HepG2 (cell line): ENCODE measurements at regions not wholly inside any gene's neighbourhood (a gene's known extent, or its start where the extent isn't known, plus 50 kb on each side); places are given as distances from the start of the nearest gene placed in this dataset.

Experiments
- ATF7-NPFF ChIP-seq: sonication (generic); formaldehyde crosslinking; IDR thresholded peaks from 2 replicates; pipeline ENCODE4 v1.8.1; 2023; ENCODE audit warnings: mild to moderate bottlenecking, low read depth, missing genetic modification reagents, moderate library complexity
- CHD4 ChIP-seq: fragments of 200-600 bp; sonication (generic); IDR thresholded peaks from 2 replicates; pipeline ENCODE4 v1.7.0; 2017; ENCODE audit warnings: mild to moderate bottlenecking, low read length, borderline replicate concordance
- HBP1 ChIP-seq: IDR thresholded peaks from 2 replicates; pipeline ENCODE4 v1.6.1; 2016; ENCODE audit warnings: low read depth, control low read depth
- HDAC2 ChIP-seq: sonication (generic); formaldehyde crosslinking; IDR thresholded peaks from 2 replicates; pipeline ENCODE4 v1.4.0; 2020; ENCODE audit warnings: missing genetic modification reagents
- POLR2AphosphoS2 ChIP-seq: IDR thresholded peaks from 2 replicates; pipeline ENCODE4 v1.6.1; 2011; ENCODE audit warnings: low read depth, low read length, improper control_type of control experiment
- RBM22 ChIP-seq: fragments of 200-400 bp; formaldehyde crosslinking; optimal IDR thresholded peaks from 2 replicates; pipeline ENCODE3; 2017; ENCODE audit warnings: mild to moderate bottlenecking, low read length, moderate library complexity
- U2AF2 ChIP-seq: fragments of 200-400 bp; formaldehyde crosslinking; IDR thresholded peaks from 2 replicates; pipeline ENCODE4 v1.6.1; 2017; ENCODE audit warnings: low read depth, mild to moderate bottlenecking, low read length
- ZNF549 ChIP-seq: sonication (generic); formaldehyde crosslinking; IDR thresholded peaks from 2 replicates; pipeline ENCODE4 v1.5.0; 2020; ENCODE audit warnings: missing genetic modification reagents
- TF ChIP-seq, protein P1 (sequence below): sonication (generic); formaldehyde crosslinking; IDR thresholded peaks from 2 replicates; pipeline ENCODE4 v1.5.0; 2020; ENCODE audit warnings: mild to moderate bottlenecking, missing genetic modification reagents, moderate library complexity

GRCh38 chr9:105193560-105193959, 50.9 kb upstream of the SLC44A1 start:
- TF ChIP-seq, protein P1, sequence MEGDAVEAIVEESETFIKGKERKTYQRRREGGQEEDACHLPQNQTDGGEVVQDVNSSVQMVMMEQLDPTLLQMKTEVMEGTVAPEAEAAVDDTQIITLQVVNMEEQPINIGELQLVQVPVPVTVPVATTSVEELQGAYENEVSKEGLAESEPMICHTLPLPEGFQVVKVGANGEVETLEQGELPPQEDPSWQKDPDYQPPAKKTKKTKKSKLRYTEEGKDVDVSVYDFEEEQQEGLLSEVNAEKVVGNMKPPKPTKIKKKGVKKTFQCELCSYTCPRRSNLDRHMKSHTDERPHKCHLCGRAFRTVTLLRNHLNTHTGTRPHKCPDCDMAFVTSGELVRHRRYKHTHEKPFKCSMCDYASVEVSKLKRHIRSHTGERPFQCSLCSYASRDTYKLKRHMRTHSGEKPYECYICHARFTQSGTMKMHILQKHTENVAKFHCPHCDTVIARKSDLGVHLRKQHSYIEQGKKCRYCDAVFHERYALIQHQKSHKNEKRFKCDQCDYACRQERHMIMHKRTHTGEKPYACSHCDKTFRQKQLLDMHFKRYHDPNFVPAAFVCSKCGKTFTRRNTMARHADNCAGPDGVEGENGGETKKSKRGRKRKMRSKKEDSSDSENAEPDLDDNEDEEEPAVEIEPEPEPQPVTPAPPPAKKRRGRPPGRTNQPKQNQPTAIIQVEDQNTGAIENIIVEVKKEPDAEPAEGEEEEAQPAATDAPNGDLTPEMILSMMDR (CRISPR knock-in tag): no peak
- no peak for TF ChIP-seq POLR2AphosphoS2
- no peak for TF ChIP-seq CHD4
- TF ChIP-seq ZNF549 (CRISPR knock-in tag): no peak
- TF ChIP-seq HBP1: no peak
- TF ChIP-seq RBM22: no peak
- TF ChIP-seq HDAC2 (CRISPR knock-in tag): no peak
- TF ChIP-seq U2AF2: no peak
- TF ChIP-seq ATF7-NPFF (CRISPR knock-in tag): no peak
